IMR-90 (cell line): ENCODE measurements at regions not wholly inside any gene's neighbourhood (a gene's known extent, or its start where the extent isn't known, plus 50 kb on each side); places are given as distances from the start of the nearest gene placed in this dataset.

Source experiments
- ATAC-seq: fragments of 200-7000 bp; cut with Tn5 transposase; 2 replicates; pipeline ENCODE4 v1.9.1; 2020; ENCODE audit warnings: low read depth, mild to moderate bottlenecking, moderate library complexity
- BruUV-seq: library from RNA; stranded (reverse); fragments of 400-500 nt; replicated peaks from 2 replicates; lab custom pipeline; 2021; lab: Mats Ljungman, UMichigan
- CTCF ChIA-PET: fragments of 300-600 bp; formaldehyde crosslinking; extraction: SDS; loops from one replicate; lab custom pipeline; 2021; ENCODE audit warnings: antibody characterized with exemption; lab: Yijun Ruan, JAX
- POLR2A ChIA-PET: fragments of 300-600 bp; sonication (Branson Sonifier 250); formaldehyde crosslinking; loops from one replicate; lab custom pipeline; 2022; ENCODE audit warnings: antibody characterized with exemption; ENCODE audit not compliant: unreplicated experiment; lab: Charles Lee
- DNase-seq: peaks from one replicate; pipeline ENCODE4 v3.0.0; 2013
- H2AFZ ChIP-seq: replicated peaks from 2 replicates; pipeline ENCODE3; 2013; ENCODE audit warnings: low read length, mild to moderate bottlenecking; ENCODE audit not compliant: poor library complexity
- H2AK5ac ChIP-seq: 2 replicates; pipeline ENCODE4 v1.6.1; 2013; ENCODE audit warnings: low read depth, low read length, inconsistent platforms
- H2AK9ac ChIP-seq: replicated peaks from 2 replicates; pipeline ENCODE3; 2013; ENCODE audit warnings: mild to moderate bottlenecking, low read depth, low read length, moderate library complexity; ENCODE audit not compliant: poor library complexity
- H2BK120ac ChIP-seq: 2 replicates; pipeline ENCODE4 v1.6.1; 2013; ENCODE audit warnings: low read depth, low read length, inconsistent platforms
- H2BK15ac ChIP-seq: 3 replicates; pipeline ENCODE4 v1.6.1; 2013; ENCODE audit warnings: low read depth, low read length, inconsistent platforms
- H2BK20ac ChIP-seq: 2 replicates; pipeline ENCODE4 v1.6.1; 2013; ENCODE audit warnings: low read depth, mild to moderate bottlenecking, inconsistent platforms, low read length, moderate library complexity
- H2BK5ac ChIP-seq: 2 replicates; pipeline ENCODE4 v1.6.1; 2013; ENCODE audit warnings: mild to moderate bottlenecking, low read depth, low read length, inconsistent platforms; ENCODE audit not compliant: poor library complexity, severe bottlenecking
- H3K14ac ChIP-seq: replicated peaks from 2 replicates; pipeline ENCODE4 v1.6.1; 2013; ENCODE audit warnings: low read depth, low read length, inconsistent platforms
- H3K18ac ChIP-seq: 2 replicates; pipeline ENCODE4 v1.6.1; 2013; ENCODE audit warnings: low read depth, low read length, control low read depth
- H3K23ac ChIP-seq: 2 replicates; pipeline ENCODE4 v1.6.1; 2013; ENCODE audit warnings: low read depth, low read length, inconsistent platforms
- H3K27ac ChIP-seq: 2 replicates; pipeline ENCODE4 v1.5.1; 2013; ENCODE audit warnings: mild to moderate bottlenecking, control low read depth, low read length; ENCODE audit not compliant: insufficient read depth
- H3K27me3 ChIP-seq: 2 replicates; pipeline ENCODE4 v1.6.1; 2013; ENCODE audit warnings: low read length; ENCODE audit not compliant: control insufficient read depth, insufficient read depth
- H3K36me3 ChIP-seq: 2 replicates; pipeline ENCODE4 v1.6.1; 2013; ENCODE audit warnings: low read length, mixed read lengths; ENCODE audit not compliant: control insufficient read depth, insufficient read depth
- H3K4ac ChIP-seq: 2 replicates; pipeline ENCODE4 v1.6.1; 2013; ENCODE audit warnings: low read depth, low read length, inconsistent platforms
- H3K4me1 ChIP-seq: 2 replicates; pipeline ENCODE4 v1.6.1; 2013; ENCODE audit warnings: low read length, mixed read lengths; ENCODE audit not compliant: control insufficient read depth, insufficient read depth
- H3K4me2 ChIP-seq: 2 replicates; pipeline ENCODE4 v1.6.1; 2013; ENCODE audit warnings: low read depth, mild to moderate bottlenecking, control low read depth, low read length, moderate library complexity
- H3K4me3 ChIP-seq: 2 replicates; pipeline ENCODE4 v1.5.1; 2013; ENCODE audit warnings: low read depth, mild to moderate bottlenecking, control low read depth, low read length, moderate library complexity; ENCODE audit not compliant: insufficient read depth
- H3K56ac ChIP-seq: 2 replicates; pipeline ENCODE4 v1.6.1; 2013; ENCODE audit warnings: low read length, inconsistent platforms; ENCODE audit not compliant: insufficient read depth; ENCODE audit errors: extremely low read depth
- H3K79me1 ChIP-seq, 2 experiments: 2 replicates each; pipeline ENCODE4 v1.6.1; 2013; ENCODE audit warnings: low read length in 2 of 2, inconsistent platforms in 1 of 2, low read depth in 1 of 2
- H3K9ac ChIP-seq: 2 replicates; pipeline ENCODE4 v1.6.1; 2013; ENCODE audit warnings: low read depth, low read length, control low read depth
- H3K9me1 ChIP-seq: 2 replicates; pipeline ENCODE4 v1.6.1; 2013; ENCODE audit warnings: low read length, inconsistent platforms; ENCODE audit not compliant: insufficient read depth
- H3K9me3 ChIP-seq: 2 replicates; pipeline ENCODE4 v1.6.1; 2013; ENCODE audit warnings: low read length; ENCODE audit not compliant: control insufficient read depth, insufficient read depth
- H4K20me1 ChIP-seq: 2 replicates; pipeline ENCODE4 v1.6.1; 2013; ENCODE audit warnings: low read length, inconsistent platforms; ENCODE audit not compliant: insufficient read depth
- H4K5ac ChIP-seq: 2 replicates; pipeline ENCODE4 v1.6.1; 2013; ENCODE audit warnings: mild to moderate bottlenecking, low read depth, low read length, control low read depth
- H4K8ac ChIP-seq, 2 experiments: 2 replicates each; pipeline ENCODE4 v1.6.1; 2013; ENCODE audit warnings: low read depth in 2 of 2, low read length in 2 of 2, control low read depth in 1 of 2, inconsistent platforms in 1 of 2
- H4K91ac ChIP-seq: 2 replicates; pipeline ENCODE4 v1.6.1; 2013; ENCODE audit warnings: low read depth, low read length, inconsistent platforms; ENCODE audit not compliant: insufficient read depth
- BHLHE40 ChIP-seq: fragments of 150-350 bp; IDR thresholded peaks from 2 replicates; pipeline ENCODE4 v1.6.1; 2016; ENCODE audit warnings: mild to moderate bottlenecking, low read depth, low read length
- CHD1 ChIP-seq: IDR thresholded peaks from 2 replicates; pipeline ENCODE4 v1.6.1; 2012; ENCODE audit warnings: low read depth, low read length, improper control_type of control experiment
- POLR2A ChIP-seq: IDR thresholded peaks from 2 replicates; pipeline ENCODE4 v1.6.1; 2012; ENCODE audit warnings: mild to moderate bottlenecking, low read depth, low read length
- RAD21 ChIP-seq: IDR thresholded peaks from 2 replicates; pipeline ENCODE4 v1.6.1; 2012; ENCODE audit warnings: low read length, improper control_type of control experiment
- RCOR1 ChIP-seq: IDR thresholded peaks from 2 replicates; pipeline ENCODE4 v1.6.1; 2012; ENCODE audit warnings: mild to moderate bottlenecking, low read length, improper control_type of control experiment; ENCODE audit not compliant: insufficient replicate concordance
- WGBS, 2 experiments: methylation state at CpG; one replicate each; pipeline versions ENCODE4 v1.1.5 to v1.1.7; 2013; ENCODE audit warnings: missing lambda C conversion rate in 2 of 2; ENCODE audit not compliant: insufficient read length in 1 of 2; ENCODE audit errors: extremely low coverage in 2 of 2; 5-methylcytosine and 5-hydroxymethylcytosine counted together
- dilution Hi-C: fragments of 300-500 bp; cut with HindIII; formaldehyde crosslinking; loops from one replicate; pipeline ENCODE4 v1.14.3; 2018; ENCODE audit warnings: low sequenced_read_pairs; ENCODE audit not compliant: unreplicated experiment
- in situ Hi-C: fragments of 300-500 bp; cut with MboI; formaldehyde crosslinking; loops from 3 replicates; pipeline ENCODE4 v1.14.3; 2019; ENCODE audit warnings: low sequenced_read_pairs, inconsistent platforms, mixed read lengths
- intact Hi-C: fragments of 100-400 bp; cut with micrococcal nuclease; formaldehyde crosslinking; loops from 2 replicates; pipeline ENCODE4 v1.10.0; 2022
- TF ChIP-seq, protein P1 (sequence below): fragments of 150-350 bp; IDR thresholded peaks from 2 replicates; pipeline ENCODE4 v1.6.1; 2017; ENCODE audit warnings: mild to moderate bottlenecking, antibody characterized with exemption, low read length, low read depth

DNA sequence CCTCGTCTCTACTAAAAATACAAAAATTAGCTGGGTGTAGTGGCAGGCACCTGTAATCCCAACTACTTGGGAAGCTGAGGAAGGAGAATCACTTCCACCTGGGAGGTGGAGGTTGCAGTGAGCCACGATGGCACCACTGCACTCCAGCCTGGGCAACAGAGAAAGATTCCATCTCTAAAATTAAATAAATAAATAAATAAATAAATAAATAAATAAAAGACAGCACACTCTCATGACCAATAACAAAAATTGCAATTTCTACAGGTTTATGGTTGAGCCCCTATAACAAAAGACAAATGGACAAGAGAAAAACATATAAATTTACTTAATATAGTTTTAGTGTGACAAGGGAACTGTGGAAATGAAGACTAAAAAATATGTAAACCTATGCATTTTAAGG, 384.1 kb downstream of the CDH19 start:
- intact Hi-C loops: no loop called here
- no peak for TF ChIP-seq POLR2A
- no peak for TF ChIP-seq CHD1
- no peak for TF ChIP-seq RCOR1
- no peak for TF ChIP-seq RAD21
- TF ChIP-seq, protein P1, sequence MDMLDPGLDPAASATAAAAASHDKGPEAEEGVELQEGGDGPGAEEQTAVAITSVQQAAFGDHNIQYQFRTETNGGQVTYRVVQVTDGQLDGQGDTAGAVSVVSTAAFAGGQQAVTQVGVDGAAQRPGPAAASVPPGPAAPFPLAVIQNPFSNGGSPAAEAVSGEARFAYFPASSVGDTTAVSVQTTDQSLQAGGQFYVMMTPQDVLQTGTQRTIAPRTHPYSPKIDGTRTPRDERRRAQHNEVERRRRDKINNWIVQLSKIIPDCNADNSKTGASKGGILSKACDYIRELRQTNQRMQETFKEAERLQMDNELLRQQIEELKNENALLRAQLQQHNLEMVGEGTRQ: no peak
- TF ChIP-seq BHLHE40: no peak
- no peaks in the 10 kb centered on the region for H4K20me1 ChIP-seq
- H4K91ac ChIP-seq: no peak overlapping the region
- no peak overlapping the region for H3K4me3 ChIP-seq
- H2AK5ac ChIP-seq: no peak overlapping the region
- in situ Hi-C loops: no loop called here
- no peak for DNase-seq
- H2BK20ac ChIP-seq: no peak overlapping the region
- dilution Hi-C loops: no loop called here
- ChIA-PET CTCF (no interaction called here), POLR2A (no interaction called here)
- no peak overlapping the region for H3K18ac ChIP-seq
- H3K14ac ChIP-seq: no peak overlapping the region
- H3K23ac ChIP-seq: no peak overlapping the region
- H3K36me3 ChIP-seq: no peaks in the 10 kb centered on the region
- H3K4ac ChIP-seq: no peak overlapping the region
- no CpG with 5 or more reads among the region's 2 CpGs for WGBS, 2 experiments
- no peak overlapping the region for H3K56ac ChIP-seq
- H3K4me2 ChIP-seq: no peak overlapping the region
- no peaks in the 10 kb centered on the region for H3K79me1 ChIP-seq
- no peaks in the 10 kb centered on the region for H3K27me3 ChIP-seq
- H2BK5ac ChIP-seq: no peak overlapping the region
- no peak overlapping the region for H3K27ac ChIP-seq
- H3K9me1 ChIP-seq: no peaks in the 10 kb centered on the region
- no peak overlapping the region for H4K8ac ChIP-seq
- H2BK120ac ChIP-seq: no peak overlapping the region
- BruUV-seq: no TSS peak
- no peak overlapping the region for H2AFZ ChIP-seq
- H2AK9ac ChIP-seq: no peak overlapping the region
- no peak overlapping the region for H3K9ac ChIP-seq
- no peak overlapping the region for H4K5ac ChIP-seq
- no peaks in the 10 kb centered on the region for H3K4me1 ChIP-seq
- no peak for ATAC-seq
- no peak overlapping the region for H2BK15ac ChIP-seq
- H3K9me3 ChIP-seq: peaks cover 3% of the 10 kb centered on the region
